NCI-H82 (cell line): ENCODE measurements at regions not wholly inside any gene's neighbourhood (a gene's known extent, or its start where the extent isn't known, plus 50 kb on each side); places are given as distances from the start of the nearest gene placed in this dataset.
"Not testable (repeated sequence)": the region's sequence is repeated elsewhere in the genome, so short reads cannot be mapped to it uniquely, and the experiment has no call there.

ENCODE experiments used
- DNase-seq: peaks from one replicate; lab custom pipeline; 2025; lab: John Stamatoyannopoulos, UW

GRCh38 chr5:123949043-123949804, 437.2 kb downstream of the CSNK1G3 start:
- no peak for DNase-seq

GRCh38 chr5:123947797-123948196, 435.8 kb downstream of the CSNK1G3 start:
- no peak for DNase-seq

GRCh38 chr5:123945548-123945947, 433.6 kb downstream of the CSNK1G3 start:
- DNase-seq = peak; percentile 81

GRCh38 chr5:123943151-123943550, 431.2 kb downstream of the CSNK1G3 start:
- no peak for DNase-seq

- DNase-seq = no peak
Measured at GRCh38 chr5:123940416-123940815, 428.4 kb downstream of the CSNK1G3 start.

- peak; percentile 79 for DNase-seq
Measured at GRCh38 chr5:123937230-123937629, 425.3 kb downstream of the CSNK1G3 start.

- DNase-seq = no peak
Measured at GRCh38 chr5:123936548-123936947, 424.6 kb downstream of the CSNK1G3 start.

- DNase-seq = not testable (repeated sequence)
Measured at GRCh38 chr5:123933812-123934211, 421.8 kb downstream of the CSNK1G3 start.

GRCh38 chr5:123929055-123929474, 417.1 kb downstream of the CSNK1G3 start:
- no peak for DNase-seq

- peak; percentile 86 for DNase-seq
Measured at GRCh38 chr5:123928401-123928800, 416.4 kb downstream of the CSNK1G3 start.

GRCh38 chr5:123921193-123921592, 409.2 kb downstream of the CSNK1G3 start:
- no peak for DNase-seq

- no peak for DNase-seq
Measured at GRCh38 chr5:123916345-123917121, 404.6 kb downstream of the CSNK1G3 start.

GRCh38 chr5:123914333-123914732, 402.4 kb downstream of the CSNK1G3 start:
- DNase-seq = no peak

GRCh38 chr5:123907349-123907748, 395.4 kb downstream of the CSNK1G3 start:
- no peak for DNase-seq

- no peak for DNase-seq
Measured at GRCh38 chr5:123906698-123907295, 394.8 kb downstream of the CSNK1G3 start.

GRCh38 chr5:123885081-123885480, 373.1 kb downstream of the CSNK1G3 start:
- no peak for DNase-seq

- no peak for DNase-seq
Measured at GRCh38 chr5:123882965-123883345, 371.0 kb downstream of the CSNK1G3 start.

GRCh38 chr5:123882319-123882964, 370.5 kb downstream of the CSNK1G3 start:
- DNase-seq = no peak

GRCh38 chr5:123881759-123882244, 369.8 kb downstream of the CSNK1G3 start:
- DNase-seq = no peak

- DNase-seq = no peak
Measured at GRCh38 chr5:123880875-123881274, 368.9 kb downstream of the CSNK1G3 start.

GRCh38 chr5:123879071-123879470, 367.1 kb downstream of the CSNK1G3 start:
- DNase-seq = no peak

- no peak for DNase-seq
Measured at GRCh38 chr5:123876276-123876790, 364.4 kb downstream of the CSNK1G3 start.
